ENCODE measurements at regions not wholly inside any gene's neighbourhood (a gene's known extent, or its start where the extent isn't known, plus 50 kb on each side); places are given as distances from the start of the nearest gene placed in this dataset.

- no peak for ATAC-seq
Observed at GRCh38 chr10:78630944-78631838, 437.6 kb upstream of the ZMIZ1 start.

GRCh38 chr10:78634389-78634815 is 434.4 kb upstream of the ZMIZ1 start:
- no peak for ATAC-seq

- no peak for ATAC-seq
Observed at GRCh38 chr10:78634835-78635234, 433.9 kb upstream of the ZMIZ1 start.

- no peak for ATAC-seq
Observed at GRCh38 chr10:78639629-78640028, 429.1 kb upstream of the ZMIZ1 start.

- no peak for ATAC-seq
Observed at GRCh38 chr10:78640796-78641636, 427.8 kb upstream of the ZMIZ1 start.

- no peak for ATAC-seq
Observed at GRCh38 chr10:78641693-78642092, 427.1 kb upstream of the ZMIZ1 start.

GRCh38 chr10:78642269-78642816 is 426.4 kb upstream of the ZMIZ1 start:
- no peak for ATAC-seq

GRCh38 chr10:78643513-78643912 is 425.3 kb upstream of the ZMIZ1 start:
- ATAC-seq = no peak

- ATAC-seq = no peak
Observed at GRCh38 chr10:78644550-78644949, 424.2 kb upstream of the ZMIZ1 start.

- no peak for ATAC-seq
Observed at GRCh38 chr10:78645169-78645686, 423.5 kb upstream of the ZMIZ1 start.

GRCh38 chr10:78645975-78646374 is 422.8 kb upstream of the ZMIZ1 start:
- no peak for ATAC-seq

- ATAC-seq = no peak
Observed at GRCh38 chr10:78648256-78648860, 420.4 kb upstream of the ZMIZ1 start.

- no peak for ATAC-seq
Observed at GRCh38 chr10:78649429-78649828, 419.3 kb upstream of the ZMIZ1 start.

- ATAC-seq = no peak
Observed at GRCh38 chr10:78650122-78650521, 418.6 kb upstream of the ZMIZ1 start.

GRCh38 chr10:78651287-78651686 is 417.5 kb upstream of the ZMIZ1 start:
- ATAC-seq = no peak

GRCh38 chr10:78653555-78653954 is 415.2 kb upstream of the ZMIZ1 start:
- ATAC-seq = no peak

- ATAC-seq = no peak
Observed at GRCh38 chr10:78654047-78654590, 414.6 kb upstream of the ZMIZ1 start.

- no peak for ATAC-seq
Observed at GRCh38 chr10:78655979-78656378, 412.8 kb upstream of the ZMIZ1 start.

GRCh38 chr10:78656417-78657162 is 412.2 kb upstream of the ZMIZ1 start:
- no peak for ATAC-seq

GRCh38 chr10:78657163-78657861 is 411.5 kb upstream of the ZMIZ1 start:
- peak; percentile 53 to 55 for ATAC-seq

- no peak for ATAC-seq
Observed at GRCh38 chr10:78657862-78658165, 411.0 kb upstream of the ZMIZ1 start.
